Activated CD4-positive, CD25-positive, alpha-beta regulatory T cell treated with anti-CD3 and anti-CD28 coated beads, Interleukin-2, amount 50 U/mL, for 24 hours (primary cell): ENCODE measurements at regions not wholly inside any gene's neighbourhood (a gene's known extent, or its start where the extent isn't known, plus 50 kb on each side); places are given as distances from the start of the nearest gene placed in this dataset.

Experiments
- ATAC-seq, 2 donors: fragments of 150-1000 bp; cut with Tn5 transposase; one replicate each; pipeline ENCODE4 v1.10.0; 2021; ENCODE audit warnings: mild to moderate bottlenecking in 1 of 2, moderate library complexity in 1 of 2

DNA sequence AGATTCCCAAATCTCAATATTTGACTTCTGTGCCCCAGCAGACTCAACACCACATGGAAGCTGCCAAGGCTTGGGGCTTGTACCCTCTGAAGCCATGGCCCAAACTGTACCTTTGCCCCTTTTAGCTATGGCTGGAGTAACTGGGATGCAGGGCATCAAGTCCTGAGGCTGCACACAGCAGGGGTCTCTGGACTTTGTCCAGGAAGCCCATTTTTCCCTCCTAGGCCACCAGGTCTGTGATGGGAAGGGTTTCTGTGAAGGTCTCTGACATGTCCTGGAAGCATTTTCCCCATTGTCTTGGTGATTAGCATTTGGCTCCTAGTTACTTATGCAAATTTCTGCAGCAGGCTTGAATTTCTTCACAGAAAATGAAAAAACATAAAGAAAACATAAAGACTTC is 762.3 kb downstream of the GALC start:
- ATAC-seq: no peak

DNA sequence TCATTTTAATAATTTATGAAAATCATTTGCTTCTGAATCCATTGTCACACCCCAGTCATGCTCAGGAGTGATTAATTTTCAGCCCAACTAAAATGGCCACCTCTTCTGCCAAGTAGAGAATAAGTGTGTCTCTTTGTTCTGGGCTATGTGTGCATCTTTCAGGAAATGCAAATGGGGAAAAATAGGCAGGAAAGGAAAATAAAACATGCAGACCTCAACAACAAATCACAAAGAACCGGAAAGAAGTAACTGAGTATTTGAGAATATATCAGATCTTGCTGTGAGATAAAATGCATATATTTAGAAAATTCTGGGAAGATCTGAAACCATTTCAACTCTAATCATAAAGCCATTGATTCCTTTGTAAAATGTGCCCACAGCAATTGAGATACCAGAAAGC is 763.9 kb downstream of the GALC start:
- ATAC-seq: no peak

DNA sequence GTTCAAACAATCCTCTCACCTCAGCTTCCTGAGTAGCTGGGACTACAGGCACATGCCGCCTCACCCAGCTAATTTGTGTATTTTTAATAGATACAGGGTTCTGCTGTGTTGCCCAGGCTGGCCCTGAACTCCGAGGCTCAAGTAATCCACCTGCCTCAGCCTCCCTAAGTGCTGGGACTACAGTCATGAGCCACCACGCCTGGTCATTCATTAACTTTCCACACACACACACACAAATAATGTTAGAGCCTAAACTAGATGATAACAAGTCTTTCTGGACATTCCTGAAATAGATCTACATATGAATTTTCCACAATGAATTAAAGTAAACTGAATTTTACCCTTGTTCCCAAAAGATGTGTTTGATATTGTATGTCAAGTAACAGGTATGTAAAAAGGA is 776.0 kb downstream of the GALC start:
- no peak for ATAC-seq

DNA sequence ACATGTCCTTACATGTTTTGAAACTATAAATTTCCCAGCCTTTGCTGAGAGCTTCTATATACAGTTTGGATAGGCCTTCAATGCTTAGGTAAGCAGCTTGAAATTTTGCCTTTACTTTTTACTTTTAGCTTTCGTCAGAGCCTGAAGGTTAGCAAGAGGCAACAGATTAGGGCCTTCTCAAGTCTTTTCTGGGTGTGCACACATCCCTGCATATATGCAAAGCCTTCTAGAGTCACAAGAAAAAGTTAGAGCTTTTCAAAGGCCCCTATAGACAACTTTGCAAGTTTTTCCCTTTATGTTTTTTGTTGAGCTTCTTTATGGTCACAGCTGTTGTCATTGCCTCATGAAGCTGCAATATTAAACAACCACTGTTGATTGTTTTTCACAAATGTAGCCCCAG is 778.4 kb downstream of the GALC start:
- no peak for ATAC-seq

DNA sequence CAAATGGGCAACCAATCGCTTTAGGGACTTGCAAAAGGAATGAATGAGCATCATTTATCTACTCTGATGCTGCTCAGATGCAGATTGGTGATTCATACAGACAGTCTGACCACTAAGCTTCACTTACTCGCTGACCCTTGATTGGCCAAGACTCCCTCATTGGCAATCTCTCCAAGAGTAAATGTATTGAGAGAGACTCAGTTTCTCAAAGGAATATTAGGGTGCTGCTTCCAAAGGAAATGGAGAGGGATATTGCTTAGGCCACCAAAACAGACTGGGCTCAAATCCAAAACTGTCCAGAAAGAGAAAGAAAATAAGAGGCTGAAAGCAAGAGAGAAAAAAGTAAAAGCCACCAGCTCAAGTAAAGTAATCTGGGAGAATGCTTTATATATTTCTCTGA is 785.2 kb downstream of the GALC start:
- ATAC-seq: no peak

DNA sequence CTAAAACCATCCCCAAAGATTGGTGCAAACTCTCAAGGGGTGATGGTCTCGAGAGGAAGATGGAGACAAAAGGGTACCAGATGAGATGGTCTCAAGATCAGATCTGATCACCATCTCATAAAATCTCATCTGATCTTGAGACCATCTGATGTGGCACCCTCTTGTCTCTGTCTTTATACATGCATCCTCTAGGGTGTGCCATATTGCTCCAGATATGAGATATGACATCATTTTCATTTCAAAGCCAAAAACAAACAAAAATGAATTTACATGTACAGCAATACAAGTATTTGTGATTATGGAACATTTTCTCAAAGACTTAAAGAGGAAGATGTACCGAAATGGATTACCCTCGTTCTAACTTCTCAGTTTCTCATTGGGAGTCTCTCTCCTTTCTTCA is 787.2 kb downstream of the GALC start:
- ATAC-seq: no peak

DNA sequence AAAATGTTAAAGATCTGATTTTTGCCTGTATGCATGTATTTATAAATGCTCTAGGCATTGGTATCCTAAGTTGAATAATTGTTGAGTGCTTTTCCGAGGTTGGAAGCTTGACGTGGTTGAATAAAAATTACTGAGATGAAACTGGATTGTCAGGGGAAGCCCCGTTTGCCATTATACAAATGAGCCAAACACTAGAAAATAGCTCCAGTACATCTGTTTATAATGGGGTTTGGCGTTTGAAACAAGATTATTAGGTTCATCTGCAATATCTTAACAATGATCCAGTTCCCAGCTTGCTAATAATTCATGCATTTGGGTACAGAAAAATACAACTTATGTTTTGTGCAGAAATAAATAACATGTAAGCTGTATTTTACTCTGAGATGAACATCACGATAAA is 789.6 kb downstream of the GALC start:
- ATAC-seq: no peak

DNA sequence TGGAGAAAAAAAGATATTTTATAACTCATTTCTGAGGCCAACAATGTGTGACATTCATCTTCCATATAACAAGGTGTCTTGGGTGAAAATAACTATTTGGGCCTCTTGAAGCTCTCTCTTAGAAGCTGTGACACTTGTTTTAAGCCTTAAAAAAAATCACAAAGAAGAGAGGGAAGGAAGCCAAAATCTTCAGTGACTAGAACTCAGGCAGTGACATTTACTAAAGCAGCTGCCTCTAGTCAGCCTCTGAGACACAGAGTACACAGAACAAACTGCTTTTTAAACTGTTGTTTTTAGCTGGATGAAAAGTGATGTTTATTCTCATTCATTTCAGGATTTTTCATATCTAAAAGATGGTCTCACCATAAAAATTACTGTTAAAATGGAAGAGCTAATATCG is 793.6 kb downstream of the GALC start:
- no peak for ATAC-seq

DNA sequence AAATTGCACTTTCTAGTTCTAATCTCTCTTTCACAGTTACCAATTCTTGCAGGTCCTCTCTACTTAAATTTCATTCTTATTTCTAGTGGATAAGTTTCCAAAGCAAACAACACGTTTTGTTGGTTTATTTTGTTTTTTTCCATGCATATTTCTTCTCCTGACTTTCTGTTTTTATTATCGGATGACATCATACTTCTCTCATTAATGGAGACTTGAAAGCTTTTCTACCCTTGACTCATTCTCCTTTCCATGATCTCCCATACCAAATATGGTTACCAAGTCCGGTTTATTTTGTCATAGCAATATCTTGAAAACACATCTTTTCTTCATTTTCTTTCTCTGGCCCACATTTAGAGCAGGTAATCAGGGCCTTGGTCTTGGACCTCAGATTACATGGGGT is 796.5 kb downstream of the GALC start:
- ATAC-seq: no peak

DNA sequence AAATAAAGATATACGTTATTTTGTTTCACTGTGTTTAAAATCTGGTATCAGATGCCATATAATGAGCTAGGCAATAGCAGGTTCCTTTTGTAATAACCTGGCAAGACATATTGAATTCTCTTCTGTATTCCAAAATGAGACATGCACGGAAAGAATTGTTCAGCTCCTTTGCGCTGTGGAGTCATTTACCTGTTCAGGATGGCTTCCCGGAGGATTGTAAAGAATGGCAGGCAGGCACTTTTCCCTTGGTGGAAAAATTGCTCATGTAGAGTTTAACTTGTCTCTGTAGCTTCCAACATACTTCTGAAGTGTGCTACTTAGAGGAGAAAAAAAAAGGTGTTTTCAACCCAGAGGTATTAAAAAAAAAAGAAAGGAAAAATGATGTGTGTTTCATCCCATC is 805.2 kb downstream of the GALC start:
- no peak for ATAC-seq

DNA sequence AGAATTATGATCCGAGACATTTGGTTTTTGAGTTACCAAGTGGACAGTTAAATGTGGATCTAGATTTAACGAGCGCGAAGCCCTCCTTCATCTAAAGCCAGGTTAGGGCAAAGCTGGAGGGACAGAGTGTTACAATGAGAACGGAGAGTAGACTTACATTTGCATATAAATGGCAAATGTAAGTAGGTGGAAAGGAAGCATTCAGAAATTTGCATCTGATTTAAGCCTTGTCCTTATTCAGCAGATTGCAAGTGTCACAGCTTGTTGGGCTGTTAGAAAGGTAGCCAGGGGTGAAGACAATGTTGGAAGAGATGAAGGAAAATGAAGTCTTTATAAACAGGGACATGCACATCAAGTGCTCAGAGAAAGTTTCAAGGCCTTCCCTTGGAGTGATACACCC is 806.2 kb downstream of the GALC start:
- no peak for ATAC-seq

DNA sequence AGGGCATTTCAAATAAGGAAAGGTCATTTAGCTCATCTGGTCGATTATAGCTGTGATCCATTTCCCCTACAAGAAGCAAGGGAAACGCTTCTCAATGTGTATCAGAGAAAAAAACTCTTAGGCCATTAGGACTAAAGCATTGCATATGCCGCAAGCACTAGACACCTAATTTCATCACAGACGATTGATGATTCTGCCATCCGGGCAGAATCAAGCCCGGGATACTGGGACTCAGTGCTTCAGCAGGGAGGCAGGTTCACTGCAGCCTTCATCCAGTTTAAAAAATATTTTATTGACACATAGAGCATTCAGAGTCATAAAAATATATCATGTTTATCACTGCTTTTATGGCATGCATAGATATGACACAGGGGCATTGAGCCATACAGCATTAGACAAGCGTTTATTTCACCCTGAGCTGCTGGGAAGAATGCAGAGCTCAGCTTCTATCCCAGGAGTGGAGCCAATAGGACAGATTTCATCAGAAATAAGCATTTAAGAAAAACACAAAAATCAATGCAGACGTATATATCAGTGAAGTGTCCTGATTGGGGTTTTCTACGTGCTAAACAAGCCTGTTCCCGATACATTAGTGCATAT is 806.9 kb downstream of the GALC start:
- ATAC-seq: no peak

DNA sequence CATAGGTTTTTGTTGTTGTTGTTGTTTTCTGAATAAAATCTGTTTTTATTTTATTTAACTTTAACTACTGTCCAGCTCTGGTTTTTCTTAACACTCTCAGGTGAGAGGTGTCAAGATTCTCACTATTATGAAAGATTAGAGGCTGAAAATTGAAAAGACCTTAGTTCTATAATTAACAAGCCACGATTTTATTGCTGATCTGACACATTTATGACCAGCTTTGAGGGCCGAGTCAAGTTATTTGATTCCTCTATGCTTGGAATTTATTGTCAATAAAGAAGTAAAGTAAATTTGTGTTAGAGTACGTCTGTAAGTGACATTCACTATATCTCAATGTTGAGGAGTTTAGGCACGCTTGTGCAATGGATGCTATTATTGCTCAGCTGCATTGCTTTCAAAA is 808.8 kb downstream of the GALC start:
- ATAC-seq: no peak

DNA sequence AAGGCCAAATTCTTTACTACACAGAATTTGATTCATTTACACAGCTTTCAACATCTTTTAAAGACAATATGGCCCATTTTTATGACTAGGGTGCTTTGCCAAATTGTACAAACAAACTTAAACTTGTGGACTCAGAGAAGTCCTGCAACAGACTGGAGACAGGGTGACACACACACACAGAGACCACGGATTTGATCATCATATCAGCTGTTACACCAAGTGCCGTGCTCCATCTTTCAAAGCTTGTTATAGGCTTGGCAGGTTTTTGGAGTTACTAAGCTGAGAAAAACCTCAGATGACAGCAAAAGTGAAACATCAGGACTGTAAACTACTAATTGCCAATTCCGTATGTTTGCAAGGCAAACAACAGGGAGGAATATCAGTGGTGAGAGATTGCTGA is 811.7 kb downstream of the GALC start:
- ATAC-seq: no peak

DNA sequence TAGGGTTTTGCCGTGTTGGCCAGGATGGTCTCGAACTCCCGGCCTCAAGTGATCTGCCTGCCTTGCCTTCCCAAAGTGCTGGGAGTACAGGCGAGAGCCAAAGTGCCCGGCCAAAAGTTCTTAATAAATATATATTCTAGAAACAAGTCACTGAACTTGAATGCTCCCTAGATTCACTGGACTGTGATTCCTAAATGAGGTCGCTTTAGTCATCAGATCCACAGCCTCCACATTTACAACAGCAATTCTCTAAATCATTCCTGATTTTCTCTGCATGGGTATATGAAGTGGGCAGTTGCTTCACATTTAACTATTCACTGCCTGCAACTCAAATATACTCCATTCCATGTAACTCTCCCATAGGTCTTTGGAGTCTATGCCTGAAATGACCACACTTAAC is 813.0 kb downstream of the GALC start:
- no peak for ATAC-seq

DNA sequence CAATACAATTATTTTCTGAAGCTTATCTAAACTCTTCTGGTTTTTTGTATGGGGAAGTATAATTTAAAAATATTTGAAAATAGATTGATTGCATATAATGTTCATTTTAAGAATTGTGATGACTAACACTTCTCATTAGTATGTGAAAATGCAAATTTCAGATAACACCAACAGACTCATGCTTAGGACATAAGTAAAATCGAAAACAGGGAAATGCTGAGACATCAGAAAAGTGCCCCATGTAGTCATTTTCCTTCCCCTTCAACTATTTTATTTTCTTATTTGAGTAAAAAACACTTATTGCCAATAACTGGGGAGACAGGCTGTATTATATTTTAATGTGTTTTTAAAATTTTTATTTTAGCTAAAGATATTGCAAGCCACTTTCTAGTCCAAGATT is 814.7 kb downstream of the GALC start:
- no peak for ATAC-seq

DNA sequence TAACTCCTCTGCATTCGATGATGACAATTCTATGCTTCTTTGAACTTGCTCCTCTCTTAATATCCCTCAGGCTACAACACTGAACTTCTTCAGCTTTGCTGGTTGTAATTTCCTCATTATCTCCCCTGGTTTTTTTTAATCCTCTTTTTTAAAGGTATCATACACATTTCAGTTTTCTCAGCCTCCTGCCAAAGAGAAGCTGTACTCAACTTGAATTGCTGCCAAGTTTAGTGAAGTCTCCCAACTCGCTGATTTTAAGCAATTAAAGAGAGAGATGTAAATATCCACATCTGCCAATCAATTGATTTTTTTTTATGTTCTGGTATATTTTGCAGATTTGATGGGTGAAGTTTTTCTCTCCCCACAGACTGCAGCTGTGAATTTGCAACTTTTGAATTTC is 817.8 kb downstream of the GALC start:
- no peak for ATAC-seq

DNA sequence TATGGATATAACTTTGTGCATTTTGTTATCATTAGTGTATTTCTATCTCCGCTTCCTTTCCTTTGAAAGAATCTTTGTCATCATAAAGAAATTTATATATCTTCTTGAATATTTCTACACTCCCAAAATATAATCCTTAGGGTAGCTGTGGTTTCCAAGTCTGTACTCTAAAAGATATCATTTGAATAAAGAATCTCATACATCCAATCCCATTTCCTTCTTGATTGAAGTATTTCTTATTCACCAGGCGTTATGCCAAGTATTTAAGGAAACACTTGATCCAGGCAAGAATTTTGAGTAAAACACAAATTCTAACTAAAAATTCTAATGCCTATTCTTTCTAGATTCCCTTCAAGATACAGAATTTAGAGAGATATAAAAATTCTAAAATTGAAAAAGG is 821.8 kb downstream of the GALC start:
- no peak for ATAC-seq

DNA sequence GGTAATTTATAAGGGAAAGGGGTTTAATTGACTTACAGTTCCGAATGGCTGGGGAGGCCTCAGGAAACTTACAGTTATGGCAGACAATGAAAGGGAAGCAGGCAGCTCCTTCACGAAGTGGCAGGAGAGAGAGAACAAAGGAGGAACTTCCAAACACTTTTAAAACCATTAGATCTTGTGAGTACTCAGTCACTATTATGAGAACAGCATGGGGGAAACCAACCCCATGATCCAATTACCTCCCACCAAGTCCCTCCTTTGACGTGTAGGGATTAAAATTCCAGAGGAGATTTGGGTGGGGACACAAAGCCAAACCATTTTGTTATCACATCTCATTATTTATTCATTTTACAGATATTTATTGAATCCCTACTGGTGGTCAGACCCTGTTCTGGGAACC is 822.8 kb downstream of the GALC start:
- no peak for ATAC-seq

DNA sequence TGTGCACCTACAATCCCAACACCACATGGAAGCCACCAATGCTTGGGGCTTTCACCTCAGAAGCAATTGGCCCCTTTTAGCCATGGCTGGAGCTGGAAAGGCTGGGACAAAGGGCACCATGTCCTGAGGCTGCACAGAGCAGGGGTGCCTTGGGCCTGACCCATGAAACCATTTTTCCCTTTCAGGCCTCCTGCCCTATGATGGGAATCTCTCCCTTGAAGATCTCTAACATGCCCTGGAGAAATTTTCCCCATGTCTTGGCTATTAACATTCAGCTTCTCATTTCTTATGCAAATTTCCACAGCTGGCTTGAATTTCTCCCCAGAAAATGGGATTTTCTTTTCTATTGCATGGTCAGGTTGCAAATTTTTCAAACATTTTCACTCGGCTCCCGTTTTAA is 823.6 kb downstream of the GALC start:
- no peak for ATAC-seq

DNA sequence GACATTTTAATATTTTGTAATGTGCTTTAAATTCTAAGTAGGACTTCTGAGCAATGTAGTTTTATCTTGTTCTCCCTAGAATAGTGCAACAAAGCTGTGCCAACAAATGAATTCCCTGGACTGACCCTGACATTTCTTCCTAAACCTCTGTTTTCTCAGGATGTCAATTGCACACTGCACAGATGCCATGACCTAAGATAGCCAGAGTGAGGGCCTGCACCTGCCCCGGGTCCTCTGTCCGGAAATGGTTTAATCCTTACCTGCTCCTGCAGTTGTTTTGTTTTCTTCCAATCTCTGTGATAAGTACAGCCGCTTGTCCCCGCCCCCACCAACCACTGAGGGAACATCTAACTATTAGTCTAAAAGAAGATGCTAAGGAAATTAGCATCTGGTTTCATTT is 831.5 kb downstream of the GALC start:
- ATAC-seq: no peak

DNA sequence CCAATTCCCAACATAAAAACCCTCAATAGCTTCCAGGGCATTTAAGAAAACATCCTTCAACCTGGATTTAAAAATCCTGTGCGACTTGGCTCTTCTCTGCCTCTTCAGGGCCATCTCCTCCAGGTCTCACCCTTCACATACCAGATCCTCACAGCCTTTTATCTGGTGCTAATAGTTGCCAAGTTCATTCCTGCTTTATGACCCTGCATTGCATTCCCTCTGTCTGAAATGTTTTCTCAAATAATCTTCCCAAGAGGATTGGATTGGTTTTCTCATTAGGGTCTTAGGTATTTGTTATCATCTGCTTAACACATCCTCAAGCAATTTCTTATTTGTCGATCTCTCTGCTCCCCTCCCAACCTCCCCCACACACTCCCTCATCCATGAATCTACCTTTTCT is 832.0 kb downstream of the GALC start:
- ATAC-seq: no peak

DNA sequence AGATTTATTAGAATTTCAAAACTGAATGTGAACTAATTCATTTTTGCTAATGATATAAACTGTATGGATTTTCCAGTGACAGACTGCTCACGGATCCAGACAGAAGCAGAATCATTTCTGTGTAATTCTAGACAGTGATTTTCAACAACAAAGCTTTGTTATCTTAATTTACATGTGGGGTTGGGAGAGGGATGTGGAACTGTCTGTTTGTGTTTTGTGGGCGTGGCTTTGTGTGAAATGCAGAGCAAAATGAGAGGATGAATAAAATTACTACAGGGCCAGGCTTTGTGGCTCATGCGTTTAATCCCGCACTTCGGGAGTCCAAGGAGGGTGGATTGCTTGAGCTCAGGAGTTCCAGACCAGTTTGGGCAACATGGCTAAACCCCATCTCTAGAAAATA is 834.7 kb downstream of the GALC start:
- no peak for ATAC-seq

DNA sequence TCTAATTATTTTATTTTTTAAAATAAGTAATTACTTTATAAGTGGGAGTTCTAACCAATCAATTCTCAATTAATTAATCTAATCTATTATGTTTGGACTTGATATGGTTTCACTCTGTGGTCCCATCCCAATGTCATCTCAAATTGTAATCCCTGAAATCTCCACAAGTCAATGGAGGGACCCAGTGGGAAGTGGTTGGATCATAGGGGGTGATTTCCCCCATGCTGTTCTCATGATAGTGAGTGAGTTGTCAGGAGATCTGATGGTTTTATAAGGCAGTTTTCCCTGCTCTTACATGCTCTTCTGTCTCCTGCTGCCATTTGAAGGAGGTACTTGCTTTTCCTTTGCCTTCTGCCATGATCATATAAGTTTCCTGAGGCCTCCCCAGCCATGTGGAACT is 836.1 kb downstream of the GALC start:
- ATAC-seq: no peak

DNA sequence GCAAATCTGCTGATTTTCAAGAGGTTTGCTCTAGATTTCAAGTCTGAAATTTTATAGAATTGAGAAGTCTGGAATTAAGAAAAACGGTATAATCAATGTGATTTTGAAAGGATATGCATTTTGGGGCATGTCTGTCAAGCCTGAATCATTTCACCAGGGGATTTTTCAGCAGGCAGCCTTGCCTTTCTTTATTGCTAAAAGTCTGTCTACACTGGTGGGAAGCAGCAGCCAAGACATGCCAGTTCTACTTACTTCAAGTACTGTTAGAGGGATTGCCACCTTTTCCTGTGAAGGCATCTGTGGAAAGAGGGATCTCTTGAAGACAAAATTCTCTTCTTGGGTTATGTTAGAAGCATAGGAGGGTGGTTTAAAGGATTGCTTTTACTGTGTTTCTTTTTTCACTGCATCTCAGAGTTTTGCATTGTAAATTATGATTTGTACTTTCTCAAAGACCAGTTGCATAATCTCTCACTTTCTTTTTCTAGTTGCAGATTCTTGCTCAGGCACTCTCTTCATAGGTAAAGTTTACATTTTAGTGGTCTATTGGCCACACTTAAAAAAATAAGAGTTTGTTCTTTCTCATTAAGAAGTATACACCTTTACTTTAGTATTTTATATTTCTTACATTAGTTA is 837.0 kb downstream of the GALC start:
- no peak for ATAC-seq
